Neural crest cell (in vitro differentiated cells): ENCODE measurements at regions not wholly inside any gene's neighbourhood (a gene's known extent, or its start where the extent isn't known, plus 50 kb on each side); places are given as distances from the start of the nearest gene placed in this dataset.
A peak's percentile ranks its signal among the peaks of the same experiment; 100 is the strongest.

Source experiments
- DNase-seq: peaks from one replicate; pipeline ENCODE4 v3.0.0; 2021; ENCODE audit warnings: low read depth, mixed read lengths, low spot score
- H3K27ac Mint-ChIP-seq: one replicate; pipeline ENCODE4 v1.8.0; 2021; ENCODE audit warnings: mild to moderate bottlenecking, mixed read lengths; ENCODE audit not compliant: unreplicated experiment
- H3K27me3 Mint-ChIP-seq: 2 replicates; pipeline ENCODE4 v1.8.0; 2021; ENCODE audit warnings: low read depth, mild to moderate bottlenecking, mixed read lengths
- H3K36me3 Mint-ChIP-seq: 2 replicates; pipeline ENCODE4 v1.8.0; 2021; ENCODE audit warnings: low read depth, mild to moderate bottlenecking, mixed read lengths
- H3K4me1 Mint-ChIP-seq: 2 replicates; pipeline ENCODE4 v1.8.0; 2021; ENCODE audit warnings: mixed read lengths
- H3K4me3 Mint-ChIP-seq: one replicate; pipeline ENCODE4 v1.8.0; 2021; ENCODE audit warnings: mild to moderate bottlenecking, mixed read lengths
- H3K9me3 Mint-ChIP-seq: 2 replicates; pipeline ENCODE4 v1.8.0; 2021; ENCODE audit warnings: mixed read lengths
- TF ChIP-seq, protein P1 (sequence below): fragments of 200-600 bp; sonication (generic); conservative IDR thresholded peaks from 2 replicates; pipeline ENCODE4 v1.5.0; 2021; ENCODE audit warnings: antibody characterized with exemption, mild to moderate bottlenecking

DNA sequence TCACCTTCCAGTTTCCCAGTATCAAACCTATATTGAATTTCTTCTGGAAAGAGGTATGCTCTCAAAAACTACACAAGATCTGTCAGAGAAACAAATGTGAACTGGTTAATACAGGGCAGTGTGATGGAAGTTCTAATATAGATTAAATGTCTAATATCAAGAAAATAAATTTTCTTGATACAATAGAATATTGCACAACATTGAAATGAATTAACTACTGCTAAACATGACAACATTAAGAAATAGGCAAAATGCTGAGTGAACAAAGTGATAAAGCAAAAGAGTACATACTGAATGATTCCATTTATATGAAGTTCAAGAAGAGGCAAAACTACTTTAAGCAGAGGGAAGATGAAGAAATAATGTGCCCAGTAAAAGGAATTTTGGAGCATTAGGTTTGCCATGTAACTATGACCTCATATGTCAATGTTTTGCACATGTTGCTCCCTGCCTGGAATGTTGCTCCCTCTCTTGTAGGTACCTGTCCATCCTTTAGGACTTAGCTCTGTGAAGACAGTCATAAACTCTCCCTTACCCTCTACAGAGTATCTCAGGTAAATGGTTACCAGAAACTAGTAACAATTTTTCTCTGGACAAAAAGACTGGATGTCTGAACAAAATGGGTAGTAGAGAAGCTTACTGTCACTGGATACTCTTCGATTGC is 339.0 kb downstream of the RAD51AP2 start:
- no peaks in the 10 kb centered on the region for H3K4me1 Mint-ChIP-seq
- H3K9me3 Mint-ChIP-seq: no peaks in the 10 kb centered on the region
- no peaks in the 10 kb centered on the region for H3K36me3 Mint-ChIP-seq
- H3K4me3 Mint-ChIP-seq: no peak overlapping the region
- no peak overlapping the region for H3K27ac Mint-ChIP-seq
- DNase-seq: no peak
- peaks cover 3% of the 10 kb centered on the region for H3K27me3 Mint-ChIP-seq
- TF ChIP-seq, protein P1, sequence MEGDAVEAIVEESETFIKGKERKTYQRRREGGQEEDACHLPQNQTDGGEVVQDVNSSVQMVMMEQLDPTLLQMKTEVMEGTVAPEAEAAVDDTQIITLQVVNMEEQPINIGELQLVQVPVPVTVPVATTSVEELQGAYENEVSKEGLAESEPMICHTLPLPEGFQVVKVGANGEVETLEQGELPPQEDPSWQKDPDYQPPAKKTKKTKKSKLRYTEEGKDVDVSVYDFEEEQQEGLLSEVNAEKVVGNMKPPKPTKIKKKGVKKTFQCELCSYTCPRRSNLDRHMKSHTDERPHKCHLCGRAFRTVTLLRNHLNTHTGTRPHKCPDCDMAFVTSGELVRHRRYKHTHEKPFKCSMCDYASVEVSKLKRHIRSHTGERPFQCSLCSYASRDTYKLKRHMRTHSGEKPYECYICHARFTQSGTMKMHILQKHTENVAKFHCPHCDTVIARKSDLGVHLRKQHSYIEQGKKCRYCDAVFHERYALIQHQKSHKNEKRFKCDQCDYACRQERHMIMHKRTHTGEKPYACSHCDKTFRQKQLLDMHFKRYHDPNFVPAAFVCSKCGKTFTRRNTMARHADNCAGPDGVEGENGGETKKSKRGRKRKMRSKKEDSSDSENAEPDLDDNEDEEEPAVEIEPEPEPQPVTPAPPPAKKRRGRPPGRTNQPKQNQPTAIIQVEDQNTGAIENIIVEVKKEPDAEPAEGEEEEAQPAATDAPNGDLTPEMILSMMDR: no peak

DNA sequence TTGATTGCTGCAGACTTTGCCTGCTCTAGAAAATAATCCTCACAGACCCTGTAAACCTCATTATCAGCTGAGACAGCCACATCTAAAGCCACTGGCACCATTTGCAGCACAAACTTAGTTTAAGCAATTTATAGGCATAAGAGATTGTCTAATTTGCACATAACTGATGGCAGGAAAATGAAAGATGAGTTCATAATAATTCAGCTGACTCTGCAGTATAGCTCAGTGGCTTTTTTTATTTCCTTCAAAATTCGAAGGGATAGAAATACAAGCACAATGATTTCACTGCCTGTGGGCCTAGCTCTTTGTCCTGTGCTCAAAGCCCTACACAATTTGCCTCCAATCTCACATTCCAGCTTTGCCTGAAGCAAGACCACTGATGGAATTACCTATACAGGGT is 341.2 kb downstream of the RAD51AP2 start:
- H3K4me3 Mint-ChIP-seq: no peak overlapping the region
- DNase-seq: no peak
- no peaks in the 10 kb centered on the region for H3K4me1 Mint-ChIP-seq
- H3K27me3 Mint-ChIP-seq: peaks cover 3% of the 10 kb centered on the region
- TF ChIP-seq, protein P1: no peak
- H3K9me3 Mint-ChIP-seq: no peaks in the 10 kb centered on the region
- no peak overlapping the region for H3K27ac Mint-ChIP-seq
- no peaks in the 10 kb centered on the region for H3K36me3 Mint-ChIP-seq

DNA sequence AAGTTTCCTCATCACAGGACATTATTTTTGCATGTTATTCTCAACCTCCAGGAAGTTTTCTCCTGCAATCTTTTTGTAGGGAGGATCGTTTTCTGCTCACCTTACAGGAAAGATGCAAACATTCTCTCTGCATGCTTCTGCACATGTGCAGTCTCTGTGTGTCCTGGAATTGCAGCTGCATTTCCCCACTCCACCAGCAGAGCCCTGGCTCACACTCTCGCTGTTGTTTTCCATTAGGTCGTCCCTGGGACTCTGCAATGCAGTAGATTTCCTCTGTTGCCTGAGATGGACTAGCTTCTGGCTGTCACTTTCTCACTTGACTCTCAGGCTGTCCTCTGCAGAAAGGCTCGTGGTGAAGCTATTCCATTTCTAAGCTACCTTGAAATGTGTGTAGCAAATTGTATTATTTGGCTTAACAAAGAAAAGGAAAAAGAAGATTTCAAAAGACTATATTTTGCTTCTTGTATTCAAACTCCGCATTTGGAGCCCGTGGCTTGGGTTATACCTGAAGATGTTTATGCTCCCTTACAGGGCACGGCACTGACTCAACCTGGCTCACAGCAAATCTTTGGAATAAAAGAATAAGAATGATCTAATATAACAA is 346.7 kb downstream of the RAD51AP2 start:
- peak; percentile 53 for DNase-seq

DNA sequence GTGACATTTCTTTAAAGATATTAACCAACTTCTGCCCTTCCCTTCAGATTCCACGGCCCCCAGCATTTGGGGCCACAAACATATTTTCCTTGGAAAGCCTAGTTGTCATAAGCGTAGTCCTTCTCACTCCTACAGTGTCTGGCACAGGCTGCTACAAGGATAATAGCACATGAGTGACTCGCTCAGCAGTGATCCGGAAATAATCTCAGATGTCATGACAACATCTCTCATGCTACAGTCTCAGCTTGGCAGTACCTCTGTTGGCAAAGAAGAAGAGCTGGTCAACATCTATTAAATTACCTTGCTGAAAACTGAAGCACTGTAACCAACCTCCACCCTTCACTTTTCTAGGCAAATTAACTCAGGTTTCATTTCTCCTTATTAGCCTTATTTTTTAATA is 351.7 kb downstream of the RAD51AP2 start:
- Mint-ChIP-seq H3K9me3 (no peaks in the 10 kb centered on the region), H3K4me3 (no peak overlapping the region), H3K27ac (no peak overlapping the region), H3K36me3 (no peaks in the 10 kb centered on the region), H3K27me3 (no peaks in the 10 kb centered on the region), H3K4me1 (peaks cover 4% of the 10 kb centered on the region)
- DNase-seq: no peak
- TF ChIP-seq, protein P1: no peak

More for the DNA sequence above, 346.7 kb downstream of the RAD51AP2 start:
- H3K4me1 Mint-ChIP-seq: peaks cover 5% of the 10 kb centered on the region
- H3K9me3 Mint-ChIP-seq: no peaks in the 10 kb centered on the region
- no peak overlapping the region for H3K4me3 Mint-ChIP-seq
- no peaks in the 10 kb centered on the region for H3K36me3 Mint-ChIP-seq
- TF ChIP-seq, protein P1: peak; percentile 72
- H3K27me3 Mint-ChIP-seq: peaks cover 3% of the 10 kb centered on the region
- no peak overlapping the region for H3K27ac Mint-ChIP-seq

DNA sequence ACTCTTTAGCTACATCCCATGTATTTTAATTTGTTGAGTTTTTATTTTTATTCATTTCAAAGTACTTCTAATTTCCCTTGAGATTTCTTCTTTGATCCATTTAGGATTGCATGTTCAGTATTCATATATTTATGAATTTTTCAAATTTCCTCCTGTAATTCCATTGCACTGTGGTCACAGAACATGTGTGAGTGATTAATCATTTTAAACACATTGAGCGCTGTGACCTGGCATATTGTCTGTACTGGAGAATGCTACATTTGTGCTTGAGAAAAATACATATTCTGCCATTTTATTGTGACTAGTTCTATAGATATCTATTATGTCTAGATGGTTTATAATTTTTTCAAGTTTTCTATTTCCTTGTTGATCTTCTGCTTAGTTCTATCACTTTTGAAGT is 353.7 kb downstream of the RAD51AP2 start:
- H3K9me3 Mint-ChIP-seq: no peaks in the 10 kb centered on the region
- no peak for DNase-seq
- no peaks in the 10 kb centered on the region for H3K36me3 Mint-ChIP-seq
- H3K4me3 Mint-ChIP-seq: no peak overlapping the region
- peaks cover under 1% of the 10 kb centered on the region for H3K27me3 Mint-ChIP-seq
- no peak overlapping the region for H3K27ac Mint-ChIP-seq
- no peaks in the 10 kb centered on the region for H3K4me1 Mint-ChIP-seq
- TF ChIP-seq, protein P1: no peak
